SK-N-SH (cell line): ENCODE measurements at regions not wholly inside any gene's neighbourhood (a gene's known extent, or its start where the extent isn't known, plus 50 kb on each side); places are given as distances from the start of the nearest gene placed in this dataset.
A peak's percentile ranks its signal among the peaks of the same experiment; 100 is the strongest.

Experiments used
- CTCF ChIP-seq: fragments of 200-600 bp; sonication (generic); IDR thresholded peaks from 2 replicates; pipeline ENCODE4 v1.6.1; 2017; ENCODE audit warnings: antibody characterized with exemption, mild to moderate bottlenecking, moderate library complexity
- EP300 ChIP-seq, 2 experiments: IDR thresholded peaks; 2 replicates each; pipeline versions ENCODE4 v1.4.0 to v1.6.1; 2012; ENCODE audit warnings: borderline replicate concordance in 1 of 2, low read depth in 1 of 2, low read length in 1 of 2
- GATA2 ChIP-seq: sonication (generic); formaldehyde crosslinking; IDR thresholded peaks from 2 replicates; pipeline ENCODE4 v1.5.0; 2020; ENCODE audit warnings: mild to moderate bottlenecking, missing genetic modification reagents
- MAX ChIP-seq: IDR thresholded peaks from 2 replicates; pipeline ENCODE4 v1.4.0; 2012; ENCODE audit warnings: low read depth
- PBX3 ChIP-seq: IDR thresholded peaks from 2 replicates; pipeline ENCODE4; 2012
- REST ChIP-seq: IDR thresholded peaks from 2 replicates; pipeline ENCODE4 v1.6.1; 2012; ENCODE audit warnings: mild to moderate bottlenecking, low read depth, low read length, moderate library complexity
- TCF12 ChIP-seq: IDR thresholded peaks from 2 replicates; pipeline ENCODE4 v1.4.0; 2012
- YY1 ChIP-seq: IDR thresholded peaks from 2 replicates; pipeline ENCODE4 v1.4.0; 2012; ENCODE audit warnings: low read depth, mild to moderate bottlenecking

- TF ChIP-seq TCF12 (peak; percentile 89), REST (no peak), MAX (no peak), YY1 (no peak), CTCF (no peak), GATA2 (no peak), EP300 (IDR thresholded peaks at IDR 0.05; ENCODE audit: borderline replicate concordance in 1 of 2, low read depth in 1 of 2, low read length in 1 of 2) (peak in 1 of 2 experiments; percentile 69), PBX3 (peak; percentile 70)
Observed at GRCh38 chr3:30198162-30198561, 408.2 kb upstream of the TGFBR2 start.
